CD4-positive, alpha-beta T cell (primary cell): ENCODE measurements at regions not wholly inside any gene's neighbourhood (a gene's known extent, or its start where the extent isn't known, plus 50 kb on each side); places are given as distances from the start of the nearest gene placed in this dataset.

Source experiments
- ATAC-seq: fragments of 200-7000 bp; cut with Tn5 transposase; one replicate; pipeline ENCODE4 v1.10.0; 2022; ENCODE audit warnings: mild to moderate bottlenecking; ENCODE audit not compliant: poor library complexity
- CTCF ChIA-PET: fragments of 350-600 bp; sonication (Branson Sonifier 250); formaldehyde crosslinking; loops from one replicate; lab custom pipeline; 2021; ENCODE audit warnings: antibody characterized with exemption, inconsistent platforms; lab: Charles Lee
- POLR2A ChIA-PET: fragments of 350-600 bp; sonication (Branson Sonifier 250); formaldehyde crosslinking; loops from one replicate; lab custom pipeline; 2021; ENCODE audit warnings: antibody characterized with exemption, inconsistent platforms; lab: Charles Lee
- DNase-seq, 14 experiments: peaks; one replicate each; pipeline ENCODE4 v3.0.0-alpha.2; 2013 to 2020; ENCODE audit warnings: mixed read lengths in 2 of 14
- H3K27ac ChIP-seq, 2 donors: one replicate each; pipeline versions ENCODE4 v1.5.1 to v1.7.0; 2013; ENCODE audit warnings: low read length in 2 of 2, low read depth in 1 of 2, mild to moderate bottlenecking in 1 of 2
- H3K27me3 ChIP-seq, 2 experiments: 1 replicate in 1 of 2; 2 replicates in 1 of 2; pipeline versions ENCODE4 v1.6.1 to v1.7.0; 2013; ENCODE audit warnings: low read length in 2 of 2, control low read depth in 1 of 2, mild to moderate bottlenecking in 1 of 2, moderate library complexity in 1 of 2; ENCODE audit not compliant: insufficient read depth in 2 of 2, control insufficient read depth in 1 of 2
- H3K36me3 ChIP-seq: one replicate; pipeline ENCODE4 v1.6.1; 2013; ENCODE audit warnings: low read length, control low read depth; ENCODE audit not compliant: insufficient read depth
- H3K4me1 ChIP-seq: one replicate; pipeline ENCODE4 v1.6.1; 2013; ENCODE audit warnings: low read length, control low read depth; ENCODE audit not compliant: insufficient read depth
- H3K4me3 ChIP-seq: one replicate; pipeline ENCODE4 v1.5.1; 2013; ENCODE audit warnings: mild to moderate bottlenecking, low read length, moderate library complexity
- H3K9me3 ChIP-seq, 2 experiments: 1 replicate in 1 of 2; 2 replicates in 1 of 2; pipeline versions ENCODE4 v1.6.1 to v1.7.0; 2013; ENCODE audit warnings: low read length in 2 of 2, mild to moderate bottlenecking in 2 of 2, control low read depth in 1 of 2, moderate library complexity in 1 of 2; ENCODE audit not compliant: control insufficient read depth in 1 of 2, insufficient read depth in 1 of 2
- H3K27ac Mint-ChIP-seq: one replicate; pipeline ENCODE4 v1.8.0; 2020; ENCODE audit warnings: mixed read lengths
- H3K27me3 Mint-ChIP-seq: one replicate; pipeline ENCODE4 v1.8.0; 2021; ENCODE audit warnings: mixed read lengths
- H3K36me3 Mint-ChIP-seq: one replicate; pipeline ENCODE4 v1.8.0; 2021; ENCODE audit warnings: low read depth, mixed read lengths
- H3K4me1 Mint-ChIP-seq: one replicate; pipeline ENCODE4 v1.8.0; 2021; ENCODE audit warnings: low read depth, mixed read lengths
- H3K4me3 Mint-ChIP-seq: one replicate; pipeline ENCODE4 v1.8.0; 2020; ENCODE audit warnings: mild to moderate bottlenecking, mixed read lengths
- H3K9me3 Mint-ChIP-seq: one replicate; pipeline ENCODE4 v1.8.0; 2020; ENCODE audit warnings: mixed read lengths
- intact Hi-C, 2 experiments: fragments of 100-400 bp; cut with DNase I in 1 of 2; cut with micrococcal nuclease in 1 of 2; formaldehyde crosslinking; loops; one replicate each; pipeline versions ENCODE4 v1.15.1 to v1.9.0; 2023 to 2025; cut with DNase I, micrococcal nuclease
- TF ChIP-seq, protein P1 (sequence below): fragments of 200-600 bp; IDR thresholded peaks from one replicate; pipeline ENCODE4 v1.8.0; 2022; ENCODE audit warnings: antibody characterized with exemption, mild to moderate bottlenecking

DNA sequence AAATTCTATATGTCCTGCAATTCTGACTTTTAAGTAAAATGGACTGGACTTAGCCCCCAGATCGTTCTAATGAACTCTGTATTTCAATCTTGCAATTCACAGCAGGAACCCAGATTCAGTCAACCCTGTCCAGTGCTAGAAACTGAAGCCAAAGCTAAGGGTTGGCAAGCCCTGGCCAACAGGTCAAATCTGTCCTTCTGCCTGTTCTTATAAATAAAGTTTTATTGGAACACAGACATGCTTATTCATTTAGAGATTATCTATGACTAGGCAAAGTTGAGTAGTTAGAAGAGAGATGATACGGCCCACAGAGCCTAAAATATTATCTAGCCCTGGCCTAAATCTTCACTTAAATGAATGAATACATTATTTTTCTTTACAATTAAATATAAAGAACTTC is 339.2 kb upstream of the JARID2 start:
- Histone ChIP-seq H3K27me3 (no peaks in the 10 kb centered on the region), H3K4me1 (peaks cover 17% of the 10 kb centered on the region), H3K36me3 (no peaks in the 10 kb centered on the region), H3K4me3 (no peak overlapping the region), H3K27ac (no peak overlapping the region), H3K9me3 (no peaks in the 10 kb centered on the region)
- H3K27ac Mint-ChIP-seq: no peak overlapping the region
- ATAC-seq (no peak), DNase-seq (no peak)
- no peaks in the 10 kb centered on the region for H3K27me3 Mint-ChIP-seq
- H3K36me3 Mint-ChIP-seq: no peaks in the 10 kb centered on the region
- H3K9me3 Mint-ChIP-seq: no peaks in the 10 kb centered on the region
- CTCF ChIA-PET: interaction anchor here (0.6 kb wide), 1 partner anchor 399 kb away, joined by 3 read pairs; no protein-coding TSS in a partner anchor
- TF ChIP-seq, protein P1, sequence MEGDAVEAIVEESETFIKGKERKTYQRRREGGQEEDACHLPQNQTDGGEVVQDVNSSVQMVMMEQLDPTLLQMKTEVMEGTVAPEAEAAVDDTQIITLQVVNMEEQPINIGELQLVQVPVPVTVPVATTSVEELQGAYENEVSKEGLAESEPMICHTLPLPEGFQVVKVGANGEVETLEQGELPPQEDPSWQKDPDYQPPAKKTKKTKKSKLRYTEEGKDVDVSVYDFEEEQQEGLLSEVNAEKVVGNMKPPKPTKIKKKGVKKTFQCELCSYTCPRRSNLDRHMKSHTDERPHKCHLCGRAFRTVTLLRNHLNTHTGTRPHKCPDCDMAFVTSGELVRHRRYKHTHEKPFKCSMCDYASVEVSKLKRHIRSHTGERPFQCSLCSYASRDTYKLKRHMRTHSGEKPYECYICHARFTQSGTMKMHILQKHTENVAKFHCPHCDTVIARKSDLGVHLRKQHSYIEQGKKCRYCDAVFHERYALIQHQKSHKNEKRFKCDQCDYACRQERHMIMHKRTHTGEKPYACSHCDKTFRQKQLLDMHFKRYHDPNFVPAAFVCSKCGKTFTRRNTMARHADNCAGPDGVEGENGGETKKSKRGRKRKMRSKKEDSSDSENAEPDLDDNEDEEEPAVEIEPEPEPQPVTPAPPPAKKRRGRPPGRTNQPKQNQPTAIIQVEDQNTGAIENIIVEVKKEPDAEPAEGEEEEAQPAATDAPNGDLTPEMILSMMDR: no peak
- no peak overlapping the region for H3K4me3 Mint-ChIP-seq
- peaks cover 19% of the 10 kb centered on the region for H3K4me1 Mint-ChIP-seq
- intact Hi-C loops: no loop called here
- POLR2A ChIA-PET: no interaction called here

DNA sequence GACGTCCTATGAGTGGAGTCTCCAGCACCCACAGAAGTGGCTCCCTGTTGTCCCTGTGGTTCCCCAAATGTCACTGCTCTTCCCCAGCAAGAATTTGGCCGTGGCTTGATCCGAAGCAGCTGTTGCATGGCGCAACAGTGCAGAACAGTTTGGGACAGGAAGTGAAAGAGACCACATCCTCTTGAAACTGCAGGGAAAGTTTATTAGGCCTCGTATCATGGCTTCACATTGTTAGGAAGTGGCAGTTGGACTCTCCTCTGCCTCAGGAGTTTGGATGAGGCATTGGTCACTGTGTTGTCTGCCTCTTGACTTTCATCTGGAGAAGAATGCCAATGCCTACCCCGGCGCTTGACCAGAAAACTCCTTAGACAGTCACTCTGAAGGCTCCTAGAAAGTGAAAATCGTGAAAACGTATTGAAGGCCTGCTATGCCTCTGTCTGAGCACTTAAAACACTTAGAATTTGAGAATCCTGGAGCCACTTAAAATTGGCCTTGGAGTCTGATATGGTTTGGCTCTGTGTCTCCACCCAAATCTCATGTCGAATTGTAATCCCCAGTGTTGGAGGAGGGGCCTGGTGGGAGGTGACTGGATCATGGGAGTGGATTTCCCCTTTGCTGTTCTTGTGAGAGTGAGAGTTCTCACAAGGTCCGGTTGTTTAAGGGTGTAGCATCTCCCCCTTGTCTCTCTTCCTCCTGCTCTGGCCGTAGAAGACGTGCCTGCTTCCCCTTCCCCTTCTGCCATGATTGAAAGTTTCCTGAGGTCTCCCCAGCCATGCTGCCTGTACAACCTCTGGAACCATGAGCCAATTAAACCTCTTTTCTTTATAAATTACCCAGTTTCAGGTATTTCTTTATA is 334.9 kb upstream of the JARID2 start:
- H3K4me1 Mint-ChIP-seq: peaks cover 25% of the 10 kb centered on the region
- ATAC-seq (peak; percentile 34), DNase-seq (peak in 6 of 14 experiments; percentile 1 to 72 (median 43))
- Histone ChIP-seq H3K4me3 (peak overlapping the region; percentile 17), H3K9me3 (no peaks in the 10 kb centered on the region), H3K27me3 (no peaks in the 10 kb centered on the region), H3K4me1 (peaks cover 22% of the 10 kb centered on the region), H3K36me3 (no peaks in the 10 kb centered on the region), H3K27ac (peak overlapping the region; percentile 21 to 68)
- H3K27me3 Mint-ChIP-seq: no peaks in the 10 kb centered on the region
- peak overlapping the region; percentile 57 for H3K4me3 Mint-ChIP-seq
- TF ChIP-seq, protein P1: no peak
- H3K9me3 Mint-ChIP-seq: no peaks in the 10 kb centered on the region
- POLR2A ChIA-PET: no interaction called here
- H3K36me3 Mint-ChIP-seq: no peaks in the 10 kb centered on the region
- intact Hi-C loops: no loop called here
- H3K27ac Mint-ChIP-seq: peak overlapping the region; percentile 45
- CTCF ChIA-PET: no interaction called here

DNA sequence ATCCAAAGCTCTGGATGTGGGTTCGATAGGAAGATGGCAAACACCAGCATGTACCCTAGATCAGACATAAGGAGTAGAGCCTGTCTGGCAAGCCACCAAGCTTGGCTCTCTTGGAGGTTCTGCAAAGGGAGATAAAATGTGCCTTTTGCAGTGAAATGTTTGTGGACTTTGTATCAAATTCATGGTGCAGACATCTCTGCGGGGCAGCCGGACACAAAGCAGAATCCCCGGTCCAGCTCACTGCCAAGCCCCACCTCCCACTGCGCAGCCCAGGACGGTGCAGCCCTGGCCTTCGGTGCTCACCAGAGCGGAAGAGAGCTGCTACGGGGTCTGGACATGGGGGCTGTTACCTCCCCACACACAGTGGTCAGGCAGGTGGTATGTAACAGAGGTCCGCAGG is 333.6 kb upstream of the JARID2 start:
- POLR2A ChIA-PET: no interaction called here
- Histone ChIP-seq H3K27ac (no peak overlapping the region), H3K36me3 (no peaks in the 10 kb centered on the region), H3K27me3 (no peaks in the 10 kb centered on the region), H3K4me1 (peaks cover 22% of the 10 kb centered on the region), H3K9me3 (no peaks in the 10 kb centered on the region), H3K4me3 (no peak overlapping the region)
- intact Hi-C loops: no loop called here
- DNase-seq (no peak), ATAC-seq (no peak)
- TF ChIP-seq, protein P1: no peak
- Mint-ChIP-seq H3K9me3 (no peaks in the 10 kb centered on the region), H3K4me3 (no peak overlapping the region), H3K27me3 (no peaks in the 10 kb centered on the region), H3K36me3 (no peaks in the 10 kb centered on the region), H3K27ac (no peak overlapping the region), H3K4me1 (peaks cover 25% of the 10 kb centered on the region)
- CTCF ChIA-PET: no interaction called here
